ENCODE measurements at regions not wholly inside any gene's neighbourhood (a gene's known extent, or its start where the extent isn't known, plus 50 kb on each side); places are given as distances from the start of the nearest gene placed in this dataset.

DNA sequence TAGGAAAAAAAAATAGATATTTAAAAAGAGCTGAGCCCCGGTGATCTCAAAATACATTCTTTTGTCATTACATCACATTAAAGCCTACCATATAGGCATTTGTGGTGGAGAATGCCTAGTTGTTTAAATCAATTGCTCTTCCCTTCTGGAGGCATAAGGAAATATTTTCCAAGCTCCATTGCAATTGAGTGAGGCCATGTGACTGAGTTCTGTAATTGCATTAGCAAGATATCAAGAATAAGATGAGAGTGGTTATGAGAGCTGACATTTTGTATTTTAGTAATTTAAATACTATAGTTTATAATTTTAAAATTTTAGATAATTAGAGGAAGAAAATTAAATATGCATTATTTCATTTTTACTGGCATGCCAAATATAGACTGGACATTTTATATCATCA lies 1195.9 kb downstream of the DTWD2 start:
- Histone ChIP-seq H3K4me1 (no peaks in the 10 kb centered on the region), H3K27ac (no peak overlapping the region), H3K4me2 (no peak overlapping the region), H3K4me3 (no peak overlapping the region), H3K9me3 (no peaks in the 10 kb centered on the region)
- ATAC-seq (no peak), DNase-seq (ENCODE audit: low read depth in 1 of 2, low spot score in 1 of 2) (no peak), FAIRE-seq (no peak)
- TF ChIP-seq, protein P1, sequence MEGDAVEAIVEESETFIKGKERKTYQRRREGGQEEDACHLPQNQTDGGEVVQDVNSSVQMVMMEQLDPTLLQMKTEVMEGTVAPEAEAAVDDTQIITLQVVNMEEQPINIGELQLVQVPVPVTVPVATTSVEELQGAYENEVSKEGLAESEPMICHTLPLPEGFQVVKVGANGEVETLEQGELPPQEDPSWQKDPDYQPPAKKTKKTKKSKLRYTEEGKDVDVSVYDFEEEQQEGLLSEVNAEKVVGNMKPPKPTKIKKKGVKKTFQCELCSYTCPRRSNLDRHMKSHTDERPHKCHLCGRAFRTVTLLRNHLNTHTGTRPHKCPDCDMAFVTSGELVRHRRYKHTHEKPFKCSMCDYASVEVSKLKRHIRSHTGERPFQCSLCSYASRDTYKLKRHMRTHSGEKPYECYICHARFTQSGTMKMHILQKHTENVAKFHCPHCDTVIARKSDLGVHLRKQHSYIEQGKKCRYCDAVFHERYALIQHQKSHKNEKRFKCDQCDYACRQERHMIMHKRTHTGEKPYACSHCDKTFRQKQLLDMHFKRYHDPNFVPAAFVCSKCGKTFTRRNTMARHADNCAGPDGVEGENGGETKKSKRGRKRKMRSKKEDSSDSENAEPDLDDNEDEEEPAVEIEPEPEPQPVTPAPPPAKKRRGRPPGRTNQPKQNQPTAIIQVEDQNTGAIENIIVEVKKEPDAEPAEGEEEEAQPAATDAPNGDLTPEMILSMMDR (IDR thresholded peaks at IDR 0.05): no peak
- TF ChIP-seq ZFP36 (IDR thresholded peaks at IDR 0.05; ENCODE audit: borderline replicate concordance, partially characterized antibody) (no peak), CBX8 (IDR thresholded peaks at IDR 0.05) (no peak), RAD21 (conservative IDR thresholded peaks at IDR 0.05 in 1 of 2, IDR thresholded peaks at IDR 0.05 in 1 of 2) (no peak), CHD4 (IDR thresholded peaks at IDR 0.05; ENCODE audit: borderline replicate concordance) (no peak), SREBF2 (IDR thresholded peaks at IDR 0.05) (no peak), HDAC2 (IDR thresholded peaks at IDR 0.05) (no peak), HOXB13 (CRISPR knock-in tag; IDR thresholded peaks at IDR 0.05; ENCODE audit: low read depth) (no peak), FOSL2 (IDR thresholded peaks at IDR 0.05) (no peak), FOSL2 (CRISPR knock-in tag; IDR thresholded peaks at IDR 0.05) (no peak), FOXS1 (CRISPR knock-in tag; IDR thresholded peaks at IDR 0.05) (no peak), JUN (IDR thresholded peaks at IDR 0.05) (no peak), POLR2A (IDR thresholded peaks at IDR 0.05; ENCODE audit: low read length) (no peak), RCOR1 (IDR thresholded peaks at IDR 0.05; ENCODE audit: low read depth, low read length) (no peak), RFX5 (IDR thresholded peaks at IDR 0.05) (no peak), CBX2 (IDR thresholded peaks at IDR 0.05; ENCODE audit: borderline replicate concordance, low read depth) (no peak), MAZ (IDR thresholded peaks at IDR 0.05; ENCODE audit: borderline replicate concordance, low read depth, low read length) (no peak)
- TF ChIP-seq, protein P2, sequence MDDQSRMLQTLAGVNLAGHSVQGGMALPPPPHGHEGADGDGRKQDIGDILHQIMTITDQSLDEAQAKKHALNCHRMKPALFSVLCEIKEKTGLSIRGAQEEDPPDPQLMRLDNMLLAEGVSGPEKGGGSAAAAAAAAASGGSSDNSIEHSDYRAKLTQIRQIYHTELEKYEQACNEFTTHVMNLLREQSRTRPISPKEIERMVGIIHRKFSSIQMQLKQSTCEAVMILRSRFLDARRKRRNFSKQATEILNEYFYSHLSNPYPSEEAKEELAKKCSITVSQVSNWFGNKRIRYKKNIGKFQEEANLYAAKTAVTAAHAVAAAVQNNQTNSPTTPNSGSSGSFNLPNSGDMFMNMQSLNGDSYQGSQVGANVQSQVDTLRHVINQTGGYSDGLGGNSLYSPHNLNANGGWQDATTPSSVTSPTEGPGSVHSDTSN (IDR thresholded peaks at IDR 0.05): no peak
- TF ChIP-seq, protein P3, sequence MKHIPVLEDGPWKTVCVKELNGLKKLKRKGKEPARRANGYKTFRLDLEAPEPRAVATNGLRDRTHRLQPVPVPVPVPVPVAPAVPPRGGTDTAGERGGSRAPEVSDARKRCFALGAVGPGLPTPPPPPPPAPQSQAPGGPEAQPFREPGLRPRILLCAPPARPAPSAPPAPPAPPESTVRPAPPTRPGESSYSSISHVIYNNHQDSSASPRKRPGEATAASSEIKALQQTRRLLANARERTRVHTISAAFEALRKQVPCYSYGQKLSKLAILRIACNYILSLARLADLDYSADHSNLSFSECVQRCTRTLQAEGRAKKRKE (CRISPR knock-in tag; IDR thresholded peaks at IDR 0.05; ENCODE audit: low read depth): no peak
- TF ChIP-seq, protein P4, sequence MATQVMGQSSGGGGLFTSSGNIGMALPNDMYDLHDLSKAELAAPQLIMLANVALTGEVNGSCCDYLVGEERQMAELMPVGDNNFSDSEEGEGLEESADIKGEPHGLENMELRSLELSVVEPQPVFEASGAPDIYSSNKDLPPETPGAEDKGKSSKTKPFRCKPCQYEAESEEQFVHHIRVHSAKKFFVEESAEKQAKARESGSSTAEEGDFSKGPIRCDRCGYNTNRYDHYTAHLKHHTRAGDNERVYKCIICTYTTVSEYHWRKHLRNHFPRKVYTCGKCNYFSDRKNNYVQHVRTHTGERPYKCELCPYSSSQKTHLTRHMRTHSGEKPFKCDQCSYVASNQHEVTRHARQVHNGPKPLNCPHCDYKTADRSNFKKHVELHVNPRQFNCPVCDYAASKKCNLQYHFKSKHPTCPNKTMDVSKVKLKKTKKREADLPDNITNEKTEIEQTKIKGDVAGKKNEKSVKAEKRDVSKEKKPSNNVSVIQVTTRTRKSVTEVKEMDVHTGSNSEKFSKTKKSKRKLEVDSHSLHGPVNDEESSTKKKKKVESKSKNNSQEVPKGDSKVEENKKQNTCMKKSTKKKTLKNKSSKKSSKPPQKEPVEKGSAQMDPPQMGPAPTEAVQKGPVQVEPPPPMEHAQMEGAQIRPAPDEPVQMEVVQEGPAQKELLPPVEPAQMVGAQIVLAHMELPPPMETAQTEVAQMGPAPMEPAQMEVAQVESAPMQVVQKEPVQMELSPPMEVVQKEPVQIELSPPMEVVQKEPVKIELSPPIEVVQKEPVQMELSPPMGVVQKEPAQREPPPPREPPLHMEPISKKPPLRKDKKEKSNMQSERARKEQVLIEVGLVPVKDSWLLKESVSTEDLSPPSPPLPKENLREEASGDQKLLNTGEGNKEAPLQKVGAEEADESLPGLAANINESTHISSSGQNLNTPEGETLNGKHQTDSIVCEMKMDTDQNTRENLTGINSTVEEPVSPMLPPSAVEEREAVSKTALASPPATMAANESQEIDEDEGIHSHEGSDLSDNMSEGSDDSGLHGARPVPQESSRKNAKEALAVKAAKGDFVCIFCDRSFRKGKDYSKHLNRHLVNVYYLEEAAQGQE (IDR thresholded peaks at IDR 0.05): no peak
- ChIA-PET CTCF (no interaction called here), POLR2A (no interaction called here)
- 7% methylated on average over 1 of the region's 1 CpG for WGBS (ENCODE audit: missing lambda C conversion rate)

DNA sequence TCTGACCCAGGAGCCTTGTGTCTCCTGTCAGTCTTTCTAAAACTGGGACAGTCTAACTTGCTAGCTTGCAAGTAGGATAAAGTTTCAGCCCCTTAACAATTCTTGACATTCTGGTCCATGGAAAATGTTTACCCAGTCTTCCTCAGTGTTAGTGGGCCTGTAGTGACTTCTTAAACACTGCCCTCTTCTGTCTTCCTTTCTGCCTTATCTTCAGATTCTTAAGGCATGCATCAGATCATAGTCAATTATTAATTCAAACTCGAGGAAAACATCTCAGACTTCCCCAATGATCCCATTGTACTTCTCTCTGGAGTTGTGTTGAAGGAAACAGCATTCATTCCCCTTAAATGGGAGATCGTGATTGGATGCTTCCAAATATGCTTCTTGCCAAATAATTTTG lies 1199.8 kb downstream of the DTWD2 start:
- Histone ChIP-seq H3K4me1 (no peaks in the 10 kb centered on the region), H3K9me3 (no peaks in the 10 kb centered on the region), H3K4me3 (no peak overlapping the region), H3K4me2 (no peak overlapping the region), H3K27ac (no peak overlapping the region)
- CTCF ChIA-PET: no interaction called here
- POLR2A ChIA-PET: no interaction called here
- TF ChIP-seq, protein P3 (CRISPR knock-in tag; IDR thresholded peaks at IDR 0.05; ENCODE audit: low read depth): no peak
- no peak for ATAC-seq
- FAIRE-seq: no peak
- WGBS (ENCODE audit: missing lambda C conversion rate): 2% methylated on average over 2 of the region's 2 CpGs
- DNase-seq (ENCODE audit: low read depth in 1 of 2, low spot score in 1 of 2): peak in 1 of 2 experiments; percentile 0
